GM12873 (cell line): ENCODE measurements at regions not wholly inside any gene's neighbourhood (a gene's known extent, or its start where the extent isn't known, plus 50 kb on each side); places are given as distances from the start of the nearest gene placed in this dataset.

Experiments
- TF ChIP-seq, protein P1 (sequence below): IDR thresholded peaks from 2 replicates; pipeline ENCODE4 v1.5.1; 2012; ENCODE audit warnings: low read depth, mild to moderate bottlenecking, moderate library complexity, low read length, control low read depth; ENCODE audit not compliant: insufficient read depth; ENCODE audit errors: missing control alignments

DNA sequence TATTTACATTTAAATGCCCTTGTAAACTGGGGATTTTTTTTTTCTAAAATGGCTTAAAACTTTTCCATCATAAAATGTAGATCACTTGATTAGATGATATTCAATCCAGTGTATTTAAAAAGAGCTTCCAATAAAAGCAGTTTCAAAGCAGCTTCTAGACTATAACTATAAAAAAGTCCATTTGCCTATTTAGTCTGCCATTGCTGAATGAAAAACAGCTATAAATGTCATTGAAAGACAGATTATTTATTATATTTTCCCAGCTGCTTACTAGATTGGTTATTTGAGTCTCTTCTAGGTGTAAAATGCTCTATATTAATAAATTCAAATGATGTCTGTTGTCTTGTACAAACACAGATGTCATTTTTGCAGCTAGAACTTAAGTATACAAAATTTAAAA is 414.8 kb downstream of the RMST start:
- TF ChIP-seq, protein P1, sequence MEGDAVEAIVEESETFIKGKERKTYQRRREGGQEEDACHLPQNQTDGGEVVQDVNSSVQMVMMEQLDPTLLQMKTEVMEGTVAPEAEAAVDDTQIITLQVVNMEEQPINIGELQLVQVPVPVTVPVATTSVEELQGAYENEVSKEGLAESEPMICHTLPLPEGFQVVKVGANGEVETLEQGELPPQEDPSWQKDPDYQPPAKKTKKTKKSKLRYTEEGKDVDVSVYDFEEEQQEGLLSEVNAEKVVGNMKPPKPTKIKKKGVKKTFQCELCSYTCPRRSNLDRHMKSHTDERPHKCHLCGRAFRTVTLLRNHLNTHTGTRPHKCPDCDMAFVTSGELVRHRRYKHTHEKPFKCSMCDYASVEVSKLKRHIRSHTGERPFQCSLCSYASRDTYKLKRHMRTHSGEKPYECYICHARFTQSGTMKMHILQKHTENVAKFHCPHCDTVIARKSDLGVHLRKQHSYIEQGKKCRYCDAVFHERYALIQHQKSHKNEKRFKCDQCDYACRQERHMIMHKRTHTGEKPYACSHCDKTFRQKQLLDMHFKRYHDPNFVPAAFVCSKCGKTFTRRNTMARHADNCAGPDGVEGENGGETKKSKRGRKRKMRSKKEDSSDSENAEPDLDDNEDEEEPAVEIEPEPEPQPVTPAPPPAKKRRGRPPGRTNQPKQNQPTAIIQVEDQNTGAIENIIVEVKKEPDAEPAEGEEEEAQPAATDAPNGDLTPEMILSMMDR: no peak

DNA sequence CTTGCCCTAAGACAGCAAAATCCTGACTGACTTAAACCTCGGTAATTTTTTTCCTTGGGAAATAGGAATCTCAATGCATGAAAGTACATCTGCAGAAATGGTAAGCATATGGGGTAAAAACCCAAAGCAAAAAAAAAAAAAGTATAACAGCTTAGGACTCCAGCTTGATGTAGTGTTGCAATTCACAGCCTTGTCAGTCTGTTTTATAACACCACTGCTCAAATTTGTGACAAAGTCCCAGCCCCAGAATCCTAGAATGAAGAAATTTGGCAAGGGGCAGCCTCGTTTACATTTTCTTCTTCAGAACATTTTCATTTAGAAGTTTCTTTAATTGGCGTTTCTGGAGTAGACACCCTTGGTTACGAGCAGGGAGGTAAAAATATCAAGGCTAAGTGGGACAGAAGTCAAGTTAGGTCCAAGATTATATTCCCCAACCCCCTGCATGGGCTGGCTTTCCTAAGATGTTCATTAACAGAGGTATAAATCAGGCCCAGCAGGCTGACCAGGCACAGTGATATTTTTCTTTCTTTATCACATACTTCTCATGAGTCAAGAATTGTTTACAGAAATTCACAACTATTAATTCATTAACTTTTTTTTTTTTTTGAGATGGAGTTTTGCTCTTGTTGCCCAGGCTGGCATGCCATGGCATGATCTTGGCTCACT is 424.0 kb downstream of the RMST start:
- TF ChIP-seq, protein P1: no peak

DNA sequence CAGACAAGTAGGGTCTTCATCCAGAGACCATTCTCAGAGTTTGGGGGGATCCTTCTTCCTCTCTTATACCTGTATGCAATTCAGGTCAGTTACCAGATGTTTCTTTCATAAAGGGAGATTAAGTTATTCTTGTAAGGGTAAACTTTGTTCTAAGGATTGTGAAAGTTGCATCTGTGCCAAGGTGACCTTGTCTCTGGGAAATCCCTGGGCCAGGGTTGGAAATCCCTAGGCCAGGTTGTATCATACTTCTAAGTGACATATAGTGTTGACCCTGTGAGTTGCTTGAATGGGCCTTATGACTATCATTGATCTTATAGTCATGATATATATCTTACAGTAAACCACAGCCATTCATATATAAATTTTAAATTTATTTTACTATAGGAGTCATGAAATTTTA is 436.9 kb downstream of the RMST start:
- TF ChIP-seq, protein P1: no peak

DNA sequence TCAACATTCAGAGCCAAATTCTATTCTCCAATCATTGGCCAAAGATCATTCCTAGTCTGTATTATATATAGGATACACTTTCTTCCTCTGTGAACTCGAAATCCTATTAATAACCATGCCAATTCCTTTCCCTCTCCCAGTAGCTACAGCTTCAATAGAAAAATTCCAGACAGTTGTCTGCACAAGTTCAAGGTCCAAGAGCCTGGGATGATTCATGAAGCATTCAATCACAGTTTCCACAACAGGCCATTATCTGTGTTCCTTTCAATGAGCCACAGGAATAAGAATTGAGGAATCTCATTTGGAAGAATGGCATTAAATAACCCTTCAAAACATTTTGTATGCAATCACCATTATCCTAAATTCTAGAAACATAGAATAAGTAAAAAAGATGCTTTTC is 437.4 kb downstream of the RMST start:
- TF ChIP-seq, protein P1: no peak

DNA sequence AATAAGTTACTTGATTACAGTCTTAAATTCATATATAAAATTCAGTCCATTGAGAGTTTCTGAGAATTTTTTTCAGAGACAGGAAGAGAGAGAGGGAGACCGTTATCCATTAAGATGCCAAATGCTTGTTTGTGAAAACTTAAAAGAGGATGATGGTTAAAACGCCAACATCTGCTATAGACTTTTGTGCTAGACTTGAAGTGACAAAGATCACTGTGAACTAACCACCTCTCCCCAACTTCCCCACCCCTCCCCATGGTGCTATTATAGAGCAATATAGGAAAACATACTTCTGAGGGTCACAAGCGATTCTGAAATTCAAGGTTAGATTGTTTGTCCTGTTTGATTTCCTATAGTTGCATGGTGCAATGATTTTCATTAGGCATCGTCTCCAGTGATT is 440.8 kb downstream of the RMST start:
- TF ChIP-seq, protein P1: no peak

DNA sequence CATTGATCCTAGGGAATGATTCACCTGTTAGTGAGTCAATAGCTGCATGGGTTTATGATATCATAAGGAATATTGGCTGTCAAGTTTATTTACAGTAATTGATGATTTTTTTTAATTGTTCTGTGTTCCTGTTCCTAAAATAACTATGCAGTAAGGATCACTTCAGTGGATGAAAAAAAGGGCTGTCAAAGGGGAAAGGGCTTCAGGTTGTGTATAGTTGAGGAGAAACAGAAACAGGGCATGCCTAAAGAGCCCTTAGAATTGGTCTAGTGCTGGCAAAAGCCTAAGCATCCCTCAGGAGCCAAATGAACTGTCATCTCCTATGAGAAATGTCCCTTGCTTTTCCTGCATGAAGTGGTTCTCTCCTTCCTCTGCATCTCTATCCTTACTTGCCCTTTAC is 444.9 kb downstream of the RMST start:
- TF ChIP-seq, protein P1: no peak

DNA sequence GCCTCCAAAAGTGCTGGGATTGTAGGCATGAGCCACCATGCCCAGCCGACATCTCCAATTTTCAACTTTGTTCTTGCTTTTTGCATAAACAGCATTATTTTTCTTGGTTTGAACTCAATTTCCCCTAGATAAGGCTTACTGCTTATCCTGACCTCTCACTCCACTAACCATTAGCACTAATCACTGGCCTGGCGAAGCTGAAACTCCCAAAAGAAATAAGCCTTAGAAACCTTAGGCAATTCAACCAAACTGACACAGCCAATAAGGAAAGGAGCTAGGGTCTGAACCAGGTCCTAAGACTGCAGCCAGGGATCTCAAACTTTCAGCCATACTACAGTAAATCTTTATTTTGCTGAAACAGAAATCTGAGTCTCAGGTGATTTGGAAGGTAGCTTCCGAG is 448.0 kb downstream of the RMST start:
- TF ChIP-seq, protein P1: no peak
